Upper lobe of right lung (tissue), 1 donor: ENCODE measurements at regions not wholly inside any gene's neighbourhood (a gene's known extent, or its start where the extent isn't known, plus 50 kb on each side); places are given as distances from the start of the nearest gene placed in this dataset.

Experiments
- ATAC-seq: fragments of 200-7000 bp; cut with Tn5 transposase; one replicate; pipeline ENCODE4 v1.9.1; 2020; ENCODE audit warnings: mild to moderate bottlenecking, moderate library complexity
- DNase-seq: peaks from one replicate; pipeline ENCODE4 v3.0.0-alpha.2; 2020
- H3K27ac ChIP-seq: fragments of 200-600 bp; one replicate; pipeline ENCODE4 v1.8.0; 2022
- H3K27me3 ChIP-seq: fragments of 200-600 bp; one replicate; pipeline ENCODE4 v1.8.0; 2022; ENCODE audit warnings: mild to moderate bottlenecking
- H3K36me3 ChIP-seq: fragments of 200-600 bp; one replicate; pipeline ENCODE4 v1.8.0; 2022
- H3K4me1 ChIP-seq: fragments of 200-600 bp; one replicate; pipeline ENCODE4 v1.8.0; 2022
- H3K4me3 ChIP-seq: fragments of 200-600 bp; one replicate; pipeline ENCODE4 v1.8.0; 2022; ENCODE audit warnings: mild to moderate bottlenecking
- H3K9me3 ChIP-seq: fragments of 200-600 bp; one replicate; pipeline ENCODE4 v1.8.0; 2022
- intact Hi-C: fragments of 100-400 bp; cut with DNase I; formaldehyde crosslinking; loops from one replicate; pipeline ENCODE4 v1.11.0; 2022
- TF ChIP-seq, protein P1 (sequence below): fragments of 200-600 bp; IDR thresholded peaks from one replicate; pipeline ENCODE4 v1.8.0; 2022; ENCODE audit warnings: antibody characterized with exemption
- donor health status: DM: no; HTN: yes; CAD: no; lungs with severe emphysema.

DNA sequence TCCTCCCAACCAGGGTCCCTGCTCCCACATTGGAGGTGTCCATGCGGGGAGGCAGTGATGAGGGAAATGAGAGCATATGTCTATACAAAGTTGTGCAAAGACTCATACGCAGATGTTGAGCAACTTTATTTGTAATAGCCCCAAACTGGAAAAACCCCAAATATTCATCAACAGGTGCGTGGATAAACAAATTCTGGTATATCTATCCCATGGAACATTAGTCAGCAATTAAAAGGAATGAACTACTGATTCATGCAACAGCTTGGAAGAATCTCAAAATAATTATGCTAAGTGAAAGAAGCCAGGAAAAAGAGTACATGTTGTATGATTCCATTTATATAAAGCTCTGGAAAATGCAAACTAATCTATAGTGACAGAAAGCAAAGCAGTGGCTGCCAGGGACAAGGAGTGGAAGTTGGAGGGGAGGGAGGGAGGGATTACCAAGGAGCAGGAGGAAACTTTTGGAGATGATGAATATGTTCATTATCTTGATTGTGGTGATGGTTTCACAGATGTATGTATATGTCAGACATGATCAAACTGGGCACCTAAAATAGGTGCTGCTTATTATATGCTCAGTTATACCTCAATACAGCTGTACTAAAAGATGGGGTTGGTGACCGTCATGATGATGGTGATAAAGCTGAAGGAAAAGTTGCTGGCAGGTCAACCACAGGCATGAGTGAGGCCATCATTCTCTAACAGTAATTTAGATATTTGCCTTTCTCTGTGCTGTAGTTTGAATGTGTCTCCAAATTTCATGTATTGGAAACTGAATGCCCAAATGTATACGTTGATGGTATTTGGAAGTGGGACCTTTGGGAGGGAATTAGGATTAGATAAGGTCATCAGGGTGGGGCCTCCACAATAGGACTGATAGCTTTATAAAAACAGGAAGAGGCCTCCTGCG is 270.9 kb downstream of the CYP26B1 start:
- Histone ChIP-seq H3K27ac (no peak overlapping the region), H3K27me3 (no peaks in the 10 kb centered on the region), H3K36me3 (no peaks in the 10 kb centered on the region), H3K4me1 (peaks cover 13% of the 10 kb centered on the region), H3K9me3 (no peaks in the 10 kb centered on the region), H3K4me3 (no peak overlapping the region)
- DNase-seq (no peak), ATAC-seq (no peak)
- intact Hi-C loops, result no loop called here
- TF ChIP-seq, protein P1, sequence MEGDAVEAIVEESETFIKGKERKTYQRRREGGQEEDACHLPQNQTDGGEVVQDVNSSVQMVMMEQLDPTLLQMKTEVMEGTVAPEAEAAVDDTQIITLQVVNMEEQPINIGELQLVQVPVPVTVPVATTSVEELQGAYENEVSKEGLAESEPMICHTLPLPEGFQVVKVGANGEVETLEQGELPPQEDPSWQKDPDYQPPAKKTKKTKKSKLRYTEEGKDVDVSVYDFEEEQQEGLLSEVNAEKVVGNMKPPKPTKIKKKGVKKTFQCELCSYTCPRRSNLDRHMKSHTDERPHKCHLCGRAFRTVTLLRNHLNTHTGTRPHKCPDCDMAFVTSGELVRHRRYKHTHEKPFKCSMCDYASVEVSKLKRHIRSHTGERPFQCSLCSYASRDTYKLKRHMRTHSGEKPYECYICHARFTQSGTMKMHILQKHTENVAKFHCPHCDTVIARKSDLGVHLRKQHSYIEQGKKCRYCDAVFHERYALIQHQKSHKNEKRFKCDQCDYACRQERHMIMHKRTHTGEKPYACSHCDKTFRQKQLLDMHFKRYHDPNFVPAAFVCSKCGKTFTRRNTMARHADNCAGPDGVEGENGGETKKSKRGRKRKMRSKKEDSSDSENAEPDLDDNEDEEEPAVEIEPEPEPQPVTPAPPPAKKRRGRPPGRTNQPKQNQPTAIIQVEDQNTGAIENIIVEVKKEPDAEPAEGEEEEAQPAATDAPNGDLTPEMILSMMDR, result no peak

DNA sequence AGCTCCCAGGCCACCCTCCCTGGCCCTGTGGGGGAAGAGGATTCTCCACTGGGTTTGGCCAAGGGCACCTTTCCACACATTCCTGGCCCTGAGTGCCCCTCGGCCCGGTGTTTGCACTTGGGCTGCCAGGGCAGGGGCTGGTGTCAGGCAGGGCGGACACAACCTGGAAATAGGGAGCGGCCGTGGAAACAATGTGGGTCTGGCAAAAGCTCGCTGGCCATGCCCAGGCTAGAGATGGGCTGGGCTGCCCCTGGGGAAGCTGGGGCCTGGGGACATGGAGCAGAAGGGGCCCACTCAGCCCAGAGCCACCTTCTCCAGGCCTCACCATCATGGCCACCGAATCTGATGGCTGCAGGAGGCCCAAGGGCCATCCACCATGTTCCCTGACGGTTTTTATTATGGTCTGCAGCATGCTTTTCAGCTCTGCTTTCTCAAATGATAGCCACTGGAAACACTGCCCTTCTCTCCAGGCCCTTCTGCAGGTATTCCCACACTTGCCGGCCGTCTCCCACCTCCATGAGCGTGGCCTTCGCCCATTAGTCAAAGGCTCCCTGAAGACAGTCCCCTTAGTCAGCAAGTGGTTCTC is 275.1 kb downstream of the CYP26B1 start:
- TF ChIP-seq, protein P1, result no peak
- no peak overlapping the region for H3K27ac ChIP-seq
- no peak overlapping the region for H3K4me3 ChIP-seq
- H3K27me3 ChIP-seq, result no peaks in the 10 kb centered on the region
- no peaks in the 10 kb centered on the region for H3K9me3 ChIP-seq
- no peaks in the 10 kb centered on the region for H3K4me1 ChIP-seq
- no peak for DNase-seq
- H3K36me3 ChIP-seq, result no peaks in the 10 kb centered on the region
- intact Hi-C loops, result no loop called here
- ATAC-seq, result no peak

DNA sequence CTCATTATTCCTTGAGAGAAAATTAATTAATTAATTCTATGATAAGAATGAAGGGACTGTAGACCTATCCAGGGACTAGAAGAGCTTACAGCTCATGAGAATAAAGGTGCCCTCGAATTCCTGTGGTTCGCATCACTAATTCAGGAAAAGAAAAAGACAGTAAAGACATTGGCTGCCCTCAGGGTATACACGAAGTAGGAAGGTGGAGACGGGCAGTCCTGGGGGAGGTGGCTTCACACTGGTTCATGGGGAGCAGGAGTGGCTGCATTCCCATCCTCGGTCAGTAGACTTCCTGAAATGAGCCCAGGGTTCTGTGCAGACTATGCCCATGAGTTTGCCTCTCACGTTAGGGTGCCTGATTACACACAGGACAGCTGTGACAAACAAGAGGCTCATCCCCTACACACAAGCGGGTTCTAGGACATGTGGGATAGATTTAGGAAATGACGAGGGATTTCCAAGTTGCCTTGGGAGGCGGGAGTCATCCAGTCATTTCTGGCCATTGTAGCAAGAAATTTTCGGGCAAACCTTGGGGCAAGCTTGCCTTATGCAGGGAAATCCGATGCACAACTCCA is 282.2 kb downstream of the CYP26B1 start:
- TF ChIP-seq, protein P1, result no peak
- Histone ChIP-seq H3K4me3 (no peak overlapping the region), H3K4me1 (no peaks in the 10 kb centered on the region), H3K27me3 (no peaks in the 10 kb centered on the region), H3K36me3 (no peaks in the 10 kb centered on the region), H3K9me3 (no peaks in the 10 kb centered on the region), H3K27ac (no peak overlapping the region)
- ATAC-seq, result no peak
- intact Hi-C loops, result no loop called here
- DNase-seq, result no peak

DNA sequence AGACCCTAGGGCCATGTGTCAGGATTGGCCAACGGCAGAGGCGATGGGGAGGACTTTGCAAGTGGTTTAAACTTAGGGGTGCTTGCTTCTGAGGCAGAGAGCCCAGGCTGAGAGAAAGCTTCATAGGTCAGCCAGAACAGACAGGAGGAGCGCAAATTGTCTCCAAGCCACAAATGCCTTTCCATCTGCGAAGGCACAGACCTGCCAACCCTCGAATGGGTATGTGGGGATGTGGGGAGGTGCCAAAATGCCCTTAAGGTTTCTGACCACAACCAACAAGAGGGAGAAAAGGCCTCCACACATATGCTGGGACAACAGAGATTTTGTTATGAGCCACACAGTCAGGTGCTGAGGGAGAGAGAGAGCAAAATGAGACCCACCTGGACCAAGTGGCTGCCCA is 283.6 kb downstream of the CYP26B1 start:
- intact Hi-C loops, result no loop called here
- peak; percentile 23 for DNase-seq
- Histone ChIP-seq H3K4me1 (no peaks in the 10 kb centered on the region), H3K27ac (no peak overlapping the region), H3K9me3 (no peaks in the 10 kb centered on the region), H3K36me3 (no peaks in the 10 kb centered on the region), H3K4me3 (no peak overlapping the region), H3K27me3 (no peaks in the 10 kb centered on the region)
- no peak for ATAC-seq
- TF ChIP-seq, protein P1, result no peak

DNA sequence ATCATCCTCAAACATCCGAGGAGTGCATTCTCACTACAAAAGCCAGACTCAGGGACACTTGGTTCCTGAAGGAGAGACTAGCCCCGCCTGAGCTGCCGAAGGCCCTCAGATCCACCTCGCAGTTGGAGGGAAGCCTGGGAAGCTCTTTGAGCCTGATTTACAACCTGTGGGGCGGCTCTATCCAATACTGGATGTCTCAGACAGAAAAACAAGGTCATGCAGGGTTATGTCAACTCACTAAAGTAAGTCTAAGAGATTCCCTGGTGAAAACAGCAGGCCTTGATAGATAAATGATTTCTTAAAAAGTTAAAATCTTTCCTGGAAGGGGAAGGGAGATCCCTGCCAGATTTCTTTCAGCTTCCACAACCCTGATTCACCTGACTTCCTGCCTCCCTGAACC is 284.3 kb downstream of the CYP26B1 start:
- H3K27ac ChIP-seq, result no peak overlapping the region
- intact Hi-C loops, result no loop called here

More for the DNA sequence above, 284.3 kb downstream of the CYP26B1 start:
- Histone ChIP-seq H3K27me3 (no peaks in the 10 kb centered on the region), H3K9me3 (no peaks in the 10 kb centered on the region), H3K4me1 (no peaks in the 10 kb centered on the region), H3K36me3 (no peaks in the 10 kb centered on the region), H3K4me3 (no peak overlapping the region)
- TF ChIP-seq, protein P1, result no peak
- no peak for ATAC-seq
- DNase-seq, result no peak
